Lower leg skin (tissue), 3 donors: ENCODE measurements at regions not wholly inside any gene's neighbourhood (a gene's known extent, or its start where the extent isn't known, plus 50 kb on each side); places are given as distances from the start of the nearest gene placed in this dataset.

ENCODE experiments used
- POLR2A ChIP-seq, 2 donors: fragments of 450-650 bp; IDR thresholded peaks; one replicate each; pipeline ENCODE4 v1.6.1; 2016 to 2017; ENCODE audit warnings: antibody characterized with exemption in 2 of 2, mild to moderate bottlenecking in 1 of 2, moderate library complexity in 1 of 2
- TF ChIP-seq, protein P1 (sequence below), 3 donors: fragments of 450-650 bp; IDR thresholded peaks; one replicate each; pipeline ENCODE4 v1.5.1; 2016; ENCODE audit warnings: antibody characterized with exemption in 3 of 3, mild to moderate bottlenecking in 3 of 3, moderate library complexity in 2 of 3

- TF ChIP-seq, protein P1, sequence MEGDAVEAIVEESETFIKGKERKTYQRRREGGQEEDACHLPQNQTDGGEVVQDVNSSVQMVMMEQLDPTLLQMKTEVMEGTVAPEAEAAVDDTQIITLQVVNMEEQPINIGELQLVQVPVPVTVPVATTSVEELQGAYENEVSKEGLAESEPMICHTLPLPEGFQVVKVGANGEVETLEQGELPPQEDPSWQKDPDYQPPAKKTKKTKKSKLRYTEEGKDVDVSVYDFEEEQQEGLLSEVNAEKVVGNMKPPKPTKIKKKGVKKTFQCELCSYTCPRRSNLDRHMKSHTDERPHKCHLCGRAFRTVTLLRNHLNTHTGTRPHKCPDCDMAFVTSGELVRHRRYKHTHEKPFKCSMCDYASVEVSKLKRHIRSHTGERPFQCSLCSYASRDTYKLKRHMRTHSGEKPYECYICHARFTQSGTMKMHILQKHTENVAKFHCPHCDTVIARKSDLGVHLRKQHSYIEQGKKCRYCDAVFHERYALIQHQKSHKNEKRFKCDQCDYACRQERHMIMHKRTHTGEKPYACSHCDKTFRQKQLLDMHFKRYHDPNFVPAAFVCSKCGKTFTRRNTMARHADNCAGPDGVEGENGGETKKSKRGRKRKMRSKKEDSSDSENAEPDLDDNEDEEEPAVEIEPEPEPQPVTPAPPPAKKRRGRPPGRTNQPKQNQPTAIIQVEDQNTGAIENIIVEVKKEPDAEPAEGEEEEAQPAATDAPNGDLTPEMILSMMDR (IDR thresholded peaks at IDR 0.05), result no peak
- no peak for TF ChIP-seq POLR2A (IDR thresholded peaks at IDR 0.05)
These were observed 178.8 kb upstream of the MKLN1 start for GRCh38 chr7:131148708-131149428.
